CD8-positive, alpha-beta memory T cell (primary cell): ENCODE measurements at regions not wholly inside any gene's neighbourhood (a gene's known extent, or its start where the extent isn't known, plus 50 kb on each side); places are given as distances from the start of the nearest gene placed in this dataset.

ENCODE experiments used
- CTCF ChIA-PET: fragments of 350-600 bp; sonication (Branson Sonifier 250); formaldehyde crosslinking; loops from one replicate; lab custom pipeline; 2021; ENCODE audit warnings: antibody characterized with exemption; lab: Charles Lee
- POLR2A ChIA-PET: fragments of 350-600 bp; sonication (Branson Sonifier 250); formaldehyde crosslinking; loops from one replicate; lab custom pipeline; 2021; ENCODE audit warnings: antibody characterized with exemption; lab: Charles Lee
- DNase-seq, 5 donors: peaks; one replicate each; pipeline versions ENCODE4 v3.0.0 to v3.0.0-alpha.2; 2020 to 2022; ENCODE audit warnings: mixed read lengths in 1 of 5
- H3K27ac ChIP-seq: one replicate; pipeline ENCODE4 v1.7.0; 2013; ENCODE audit warnings: low read depth, mild to moderate bottlenecking, low read length, moderate library complexity
- H3K27me3 ChIP-seq: 2 replicates; pipeline ENCODE4 v1.7.0; 2013; ENCODE audit warnings: low read length, mild to moderate bottlenecking; ENCODE audit not compliant: insufficient read depth, poor library complexity, severe bottlenecking
- H3K36me3 ChIP-seq: 2 replicates; pipeline ENCODE4 v1.7.0; 2013; ENCODE audit warnings: mild to moderate bottlenecking, low read length, moderate library complexity; ENCODE audit not compliant: insufficient read depth
- H3K4me1 ChIP-seq: 2 replicates; pipeline ENCODE4 v1.7.0; 2013; ENCODE audit warnings: mild to moderate bottlenecking, low read length, moderate library complexity; ENCODE audit not compliant: insufficient read depth
- H3K4me3 ChIP-seq: 2 replicates; pipeline ENCODE4 v1.7.0; 2013; ENCODE audit warnings: mild to moderate bottlenecking, low read length
- H3K9me3 ChIP-seq: 2 replicates; pipeline ENCODE4 v1.7.0; 2013; ENCODE audit warnings: mild to moderate bottlenecking, low read length
- H3K27ac Mint-ChIP-seq, 8 donors: one replicate each; pipeline ENCODE4 v1.8.0; 2020 to 2021; ENCODE audit warnings: mixed read lengths in 8 of 8, mild to moderate bottlenecking in 6 of 8, inconsistent platforms in 3 of 8, moderate library complexity in 3 of 8
- H3K27me3 Mint-ChIP-seq, 2 donors: one replicate each; pipeline ENCODE4 v1.8.0; 2020 to 2021; ENCODE audit warnings: mixed read lengths in 2 of 2, mild to moderate bottlenecking in 1 of 2, moderate library complexity in 1 of 2
- H3K36me3 Mint-ChIP-seq, 3 donors: one replicate each; pipeline ENCODE4 v1.8.0; 2020 to 2021; ENCODE audit warnings: mixed read lengths in 3 of 3, inconsistent platforms in 1 of 3, mild to moderate bottlenecking in 1 of 3
- H3K4me1 Mint-ChIP-seq, 3 donors: one replicate each; pipeline ENCODE4 v1.8.0; 2020 to 2021; ENCODE audit warnings: mixed read lengths in 3 of 3, inconsistent platforms in 1 of 3, mild to moderate bottlenecking in 1 of 3
- H3K4me3 Mint-ChIP-seq, 7 donors: one replicate each; pipeline ENCODE4 v1.8.0; 2020 to 2021; ENCODE audit warnings: mixed read lengths in 7 of 7, mild to moderate bottlenecking in 6 of 7, moderate library complexity in 4 of 7, inconsistent platforms in 2 of 7
- H3K9me3 Mint-ChIP-seq, 5 donors: one replicate each; pipeline ENCODE4 v1.8.0; 2020 to 2022; ENCODE audit warnings: mixed read lengths in 5 of 5, mild to moderate bottlenecking in 3 of 5, moderate library complexity in 2 of 5, inconsistent platforms in 1 of 5

GRCh38 chr12:17459214-17459613 lies 630.8 kb downstream of the RERGL start:
- no peak overlapping the region for H3K27ac ChIP-seq
- H3K4me3 ChIP-seq = no peak overlapping the region
- H3K4me3 Mint-ChIP-seq = no peak overlapping the region
- H3K9me3 Mint-ChIP-seq = peaks cover 0 to 21% (median 5%) of the 10 kb centered on the region in 5 donors
- DNase-seq = no peak
- no peaks in the 10 kb centered on the region for H3K27me3 Mint-ChIP-seq
- no peaks in the 10 kb centered on the region for H3K36me3 Mint-ChIP-seq
- ChIA-PET POLR2A (no interaction called here), CTCF (no interaction called here)
- H3K27me3 ChIP-seq = no peaks in the 10 kb centered on the region
- no peaks in the 10 kb centered on the region for H3K4me1 Mint-ChIP-seq
- H3K27ac Mint-ChIP-seq = no peak overlapping the region
- H3K9me3 ChIP-seq = no peaks in the 10 kb centered on the region
- no peaks in the 10 kb centered on the region for H3K36me3 ChIP-seq
- H3K4me1 ChIP-seq = no peaks in the 10 kb centered on the region

- Histone ChIP-seq H3K36me3 (no peaks in the 10 kb centered on the region), H3K9me3 (no peaks in the 10 kb centered on the region), H3K27me3 (no peaks in the 10 kb centered on the region), H3K4me3 (no peak overlapping the region), H3K4me1 (no peaks in the 10 kb centered on the region), H3K27ac (no peak overlapping the region)
- CTCF ChIA-PET = no interaction called here
- H3K27me3 Mint-ChIP-seq = no peaks in the 10 kb centered on the region
- no peaks in the 10 kb centered on the region for H3K4me1 Mint-ChIP-seq
- no peak overlapping the region for H3K27ac Mint-ChIP-seq
- H3K36me3 Mint-ChIP-seq = no peaks in the 10 kb centered on the region
- no peak for DNase-seq
- no peak overlapping the region for H3K4me3 Mint-ChIP-seq
- H3K9me3 Mint-ChIP-seq = peaks cover 0 to 25% (median 5%) of the 10 kb centered on the region in 5 donors
- POLR2A ChIA-PET = no interaction called here
Observed at GRCh38 chr12:17456486-17456885, 633.5 kb downstream of the RERGL start.

GRCh38 chr12:17438141-17438540 lies 651.9 kb downstream of the RERGL start:
- H3K4me1 Mint-ChIP-seq = no peaks in the 10 kb centered on the region
- H3K4me1 ChIP-seq = no peaks in the 10 kb centered on the region
- H3K36me3 Mint-ChIP-seq = no peaks in the 10 kb centered on the region
- no peak overlapping the region for H3K4me3 ChIP-seq
- H3K27ac ChIP-seq = no peak overlapping the region
- no peaks in the 10 kb centered on the region for H3K36me3 ChIP-seq
- H3K4me3 Mint-ChIP-seq = no peak overlapping the region
- DNase-seq = no peak
- ChIA-PET CTCF (no interaction called here), POLR2A (no interaction called here)
- H3K9me3 ChIP-seq = no peaks in the 10 kb centered on the region
- no peaks in the 10 kb centered on the region for H3K27me3 ChIP-seq
- H3K27ac Mint-ChIP-seq = no peak overlapping the region
- peaks cover 8 to 44% (median 19%) of the 10 kb centered on the region in 5 donors for H3K9me3 Mint-ChIP-seq
- H3K27me3 Mint-ChIP-seq = no peaks in the 10 kb centered on the region

GRCh38 chr12:17416748-17417147 lies 673.2 kb downstream of the RERGL start:
- H3K9me3 ChIP-seq = no peaks in the 10 kb centered on the region
- no peaks in the 10 kb centered on the region for H3K36me3 Mint-ChIP-seq
- H3K4me1 ChIP-seq = no peaks in the 10 kb centered on the region
- H3K4me3 Mint-ChIP-seq = no peak overlapping the region
- no peak overlapping the region for H3K27ac ChIP-seq
- POLR2A ChIA-PET = no interaction called here
- H3K27me3 ChIP-seq = no peaks in the 10 kb centered on the region
- no peaks in the 10 kb centered on the region for H3K4me1 Mint-ChIP-seq
- H3K36me3 ChIP-seq = no peaks in the 10 kb centered on the region
- H3K27ac Mint-ChIP-seq = no peak overlapping the region
- no peak overlapping the region for H3K4me3 ChIP-seq
- peaks cover 1 to 14% (median 7%) of the 10 kb centered on the region in 5 donors for H3K9me3 Mint-ChIP-seq
- no peak for DNase-seq
- CTCF ChIA-PET = no interaction called here
- H3K27me3 Mint-ChIP-seq = no peaks in the 10 kb centered on the region

GRCh38 chr12:17414596-17414995 lies 675.4 kb downstream of the RERGL start:
- no peaks in the 10 kb centered on the region for H3K36me3 Mint-ChIP-seq
- CTCF ChIA-PET = no interaction called here
- H3K36me3 ChIP-seq = no peaks in the 10 kb centered on the region
- no peaks in the 10 kb centered on the region for H3K27me3 Mint-ChIP-seq
- no peaks in the 10 kb centered on the region for H3K4me1 ChIP-seq
- POLR2A ChIA-PET = no interaction called here
- H3K9me3 Mint-ChIP-seq = peaks cover 1 to 17% (median 10%) of the 10 kb centered on the region in 5 donors
- no peak overlapping the region for H3K27ac Mint-ChIP-seq
- no peak overlapping the region for H3K4me3 Mint-ChIP-seq
- no peak overlapping the region for H3K4me3 ChIP-seq
- H3K27ac ChIP-seq = no peak overlapping the region
- no peak for DNase-seq
- H3K9me3 ChIP-seq = no peaks in the 10 kb centered on the region
- no peaks in the 10 kb centered on the region for H3K27me3 ChIP-seq
- H3K4me1 Mint-ChIP-seq = no peaks in the 10 kb centered on the region

GRCh38 chr12:17411662-17412061 lies 678.3 kb downstream of the RERGL start:
- ChIA-PET CTCF (no interaction called here), POLR2A (no interaction called here)
- H3K4me1 ChIP-seq = no peaks in the 10 kb centered on the region
- Mint-ChIP-seq H3K4me3 (no peak overlapping the region), H3K9me3 (peaks cover 2 to 24% (median 6%) of the 10 kb centered on the region in 5 donors), H3K27ac (no peak overlapping the region), H3K27me3 (no peaks in the 10 kb centered on the region), H3K4me1 (no peaks in the 10 kb centered on the region), H3K36me3 (no peaks in the 10 kb centered on the region)
- no peaks in the 10 kb centered on the region for H3K27me3 ChIP-seq
- H3K4me3 ChIP-seq = no peak overlapping the region
- DNase-seq = no peak
- no peaks in the 10 kb centered on the region for H3K9me3 ChIP-seq
- no peak overlapping the region for H3K27ac ChIP-seq
- H3K36me3 ChIP-seq = no peaks in the 10 kb centered on the region

- H3K27me3 Mint-ChIP-seq = no peaks in the 10 kb centered on the region
- CTCF ChIA-PET = no interaction called here
- H3K36me3 ChIP-seq = no peaks in the 10 kb centered on the region
Observed at GRCh38 chr12:17388679-17389078, 701.3 kb downstream of the RERGL start.

GRCh38 chr12:17383321-17383720 lies 706.7 kb downstream of the RERGL start:
- no peaks in the 10 kb centered on the region for H3K4me1 Mint-ChIP-seq

More at GRCh38 chr12:17388679-17389078, 701.3 kb downstream of the RERGL start:
- no peaks in the 10 kb centered on the region for H3K27me3 ChIP-seq
- POLR2A ChIA-PET = no interaction called here
- Mint-ChIP-seq H3K4me3 (no peak overlapping the region), H3K27ac (no peak overlapping the region), H3K36me3 (no peaks in the 10 kb centered on the region), H3K9me3 (peaks cover 9 to 44% (median 10%) of the 10 kb centered on the region in 5 donors), H3K4me1 (no peaks in the 10 kb centered on the region)
- H3K4me1 ChIP-seq = no peaks in the 10 kb centered on the region
- H3K27ac ChIP-seq = no peak overlapping the region
- DNase-seq = no peak
- H3K9me3 ChIP-seq = no peaks in the 10 kb centered on the region
- H3K4me3 ChIP-seq = no peak overlapping the region

GRCh38 chr12:17381211-17381610 lies 708.8 kb downstream of the RERGL start:
- H3K27ac ChIP-seq = no peak overlapping the region
- no peaks in the 10 kb centered on the region for H3K9me3 ChIP-seq
- no peaks in the 10 kb centered on the region for H3K36me3 Mint-ChIP-seq
- no peak overlapping the region for H3K4me3 Mint-ChIP-seq
- DNase-seq = no peak
- no peaks in the 10 kb centered on the region for H3K27me3 ChIP-seq
- H3K36me3 ChIP-seq = no peaks in the 10 kb centered on the region
- peaks cover 0 to 33% (median 8%) of the 10 kb centered on the region in 5 donors for H3K9me3 Mint-ChIP-seq
- no peak overlapping the region for H3K4me3 ChIP-seq
- H3K27me3 Mint-ChIP-seq = no peaks in the 10 kb centered on the region
- no peaks in the 10 kb centered on the region for H3K4me1 Mint-ChIP-seq
- CTCF ChIA-PET = no interaction called here
- no peaks in the 10 kb centered on the region for H3K4me1 ChIP-seq
- H3K27ac Mint-ChIP-seq = no peak overlapping the region
- POLR2A ChIA-PET = no interaction called here

More at GRCh38 chr12:17383321-17383720, 706.7 kb downstream of the RERGL start:
- H3K27me3 ChIP-seq = no peaks in the 10 kb centered on the region
- H3K36me3 ChIP-seq = no peaks in the 10 kb centered on the region
- DNase-seq = no peak
- Mint-ChIP-seq H3K27ac (no peak overlapping the region), H3K4me3 (no peak overlapping the region), H3K27me3 (no peaks in the 10 kb centered on the region), H3K9me3 (peaks cover 0 to 22% (median 8%) of the 10 kb centered on the region in 5 donors), H3K36me3 (no peaks in the 10 kb centered on the region)
- H3K27ac ChIP-seq = no peak overlapping the region
- ChIA-PET POLR2A (no interaction called here), CTCF (no interaction called here)
- H3K9me3 ChIP-seq = no peaks in the 10 kb centered on the region
- H3K4me1 ChIP-seq = no peaks in the 10 kb centered on the region
- no peak overlapping the region for H3K4me3 ChIP-seq
